Activated CD4-positive, alpha-beta memory T cell treated with anti-CD3 and anti-CD28 coated beads, Interleukin-2, amount 10 ng/mL, durations not matched to agents 7 days and 5 days (primary cell): ENCODE measurements at regions not wholly inside any gene's neighbourhood (a gene's known extent, or its start where the extent isn't known, plus 50 kb on each side); places are given as distances from the start of the nearest gene placed in this dataset.

ENCODE experiments used
- CTCF ChIA-PET: fragments of 350-600 bp; sonication (Branson Sonifier 250); formaldehyde crosslinking; loops from one replicate; lab custom pipeline; 2021; ENCODE audit warnings: antibody characterized with exemption, inconsistent platforms; lab: Charles Lee
- POLR2A ChIA-PET: fragments of 350-600 bp; sonication (Branson Sonifier 250); formaldehyde crosslinking; loops from one replicate; lab custom pipeline; 2021; ENCODE audit warnings: antibody characterized with exemption; lab: Charles Lee
- DNase-seq: peaks from one replicate; pipeline ENCODE4 v3.0.0-alpha.2; 2020
- H3K27ac Mint-ChIP-seq: one replicate; pipeline ENCODE4 v1.8.0; 2021; ENCODE audit warnings: mild to moderate bottlenecking, mixed read lengths
- H3K27me3 Mint-ChIP-seq: one replicate; pipeline ENCODE4 v1.8.0; 2021; ENCODE audit warnings: mixed read lengths
- H3K36me3 Mint-ChIP-seq: one replicate; pipeline ENCODE4 v1.8.0; 2021; ENCODE audit warnings: low read depth, mixed read lengths
- H3K4me1 Mint-ChIP-seq: one replicate; pipeline ENCODE4 v1.8.0; 2021; ENCODE audit warnings: mixed read lengths
- H3K4me3 Mint-ChIP-seq: one replicate; pipeline ENCODE4 v1.8.0; 2021; ENCODE audit warnings: mild to moderate bottlenecking, mixed read lengths
- H3K9me3 Mint-ChIP-seq: one replicate; pipeline ENCODE4 v1.8.0; 2021; ENCODE audit warnings: mixed read lengths

DNA sequence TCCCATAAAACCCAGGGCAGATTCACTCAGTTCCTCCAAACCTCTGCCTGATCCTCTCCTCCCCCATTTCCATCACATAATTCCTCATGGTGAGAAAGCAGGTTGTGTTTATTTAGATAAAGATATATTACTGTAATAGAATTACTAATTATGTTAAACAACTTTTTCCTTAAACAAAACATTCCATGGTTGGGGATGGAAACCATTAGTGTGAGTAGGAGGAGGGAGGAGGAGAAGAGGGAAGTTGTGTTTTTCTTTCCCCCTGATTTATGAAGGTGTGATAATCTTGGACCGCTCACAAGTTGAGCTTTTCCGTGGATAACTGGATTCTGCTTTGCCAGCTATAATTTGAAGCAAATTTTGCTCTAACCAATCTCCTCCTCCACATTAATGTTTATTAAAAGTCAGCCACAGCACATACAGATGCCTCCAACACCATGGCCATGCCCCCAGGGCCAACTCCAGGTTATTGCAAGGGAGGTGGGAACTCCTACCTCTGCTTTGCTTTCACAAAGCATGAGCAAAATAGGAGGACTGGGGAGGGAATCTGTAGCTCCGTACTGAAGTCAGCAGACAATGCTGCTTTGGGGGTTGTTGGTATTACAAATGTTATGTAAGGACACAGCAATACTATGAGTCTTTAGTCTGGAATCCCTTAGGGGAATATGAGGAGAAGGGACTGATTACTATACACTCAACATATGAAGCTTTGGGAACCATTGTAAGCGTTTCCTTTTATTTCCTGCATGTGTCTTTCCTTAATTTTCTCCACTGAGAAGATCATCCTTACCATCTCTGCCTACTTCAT, 542.0 kb downstream of the DHX35 start:
- CTCF ChIA-PET: no interaction called here
- H3K4me1 Mint-ChIP-seq: no peaks in the 10 kb centered on the region
- no peak for DNase-seq
- POLR2A ChIA-PET: no interaction called here
- H3K27ac Mint-ChIP-seq: no peak overlapping the region
- no peak overlapping the region for H3K4me3 Mint-ChIP-seq
- no peaks in the 10 kb centered on the region for H3K9me3 Mint-ChIP-seq
- H3K27me3 Mint-ChIP-seq: no peaks in the 10 kb centered on the region
- H3K36me3 Mint-ChIP-seq: no peaks in the 10 kb centered on the region

- ChIA-PET POLR2A (no interaction called here), CTCF (no interaction called here)
- Mint-ChIP-seq H3K36me3 (no peaks in the 10 kb centered on the region), H3K27me3 (no peaks in the 10 kb centered on the region), H3K9me3 (no peaks in the 10 kb centered on the region), H3K27ac (no peak overlapping the region), H3K4me3 (no peak overlapping the region), H3K4me1 (no peaks in the 10 kb centered on the region)
- no peak for DNase-seq
Observed at GRCh38 chr20:39492223-39492797, 530.2 kb downstream of the DHX35 start.

GRCh38 chr20:39491711-39492110, 529.6 kb downstream of the DHX35 start:
- DNase-seq: no peak
- Mint-ChIP-seq H3K27me3 (no peaks in the 10 kb centered on the region), H3K36me3 (no peaks in the 10 kb centered on the region), H3K4me3 (no peak overlapping the region), H3K4me1 (no peaks in the 10 kb centered on the region), H3K9me3 (no peaks in the 10 kb centered on the region), H3K27ac (no peak overlapping the region)
- ChIA-PET POLR2A (no interaction called here), CTCF (no interaction called here)

DNA sequence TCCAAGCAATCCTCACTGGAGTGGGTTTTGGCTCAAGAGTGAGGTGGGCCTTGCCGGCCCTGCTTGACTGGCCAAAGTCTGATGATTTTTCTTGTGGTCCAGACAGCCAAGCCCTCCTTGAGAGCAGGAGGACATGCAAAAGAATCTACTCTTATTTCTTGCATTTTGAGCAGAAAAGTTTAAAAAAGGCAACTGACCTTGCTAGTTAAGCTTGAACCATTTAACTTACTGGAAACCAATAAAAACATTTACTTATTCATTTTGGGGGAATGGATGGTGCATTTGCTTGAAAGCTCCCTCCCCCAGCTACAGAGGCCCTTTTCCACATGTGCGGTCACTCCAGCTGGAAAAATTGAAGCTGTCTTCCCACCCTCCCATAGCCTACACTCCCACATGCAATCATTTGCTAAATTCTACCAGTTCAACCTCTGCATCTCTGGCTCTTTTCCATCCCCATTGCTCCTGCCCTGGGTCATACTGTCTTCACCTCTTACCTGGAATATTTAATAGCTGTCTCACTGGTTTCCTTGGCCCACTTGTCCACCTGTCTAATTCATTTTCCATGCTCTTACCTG, 527.9 kb downstream of the DHX35 start:
- Mint-ChIP-seq H3K27me3 (no peaks in the 10 kb centered on the region), H3K4me3 (no peak overlapping the region), H3K36me3 (no peaks in the 10 kb centered on the region), H3K27ac (no peak overlapping the region), H3K4me1 (no peaks in the 10 kb centered on the region), H3K9me3 (no peaks in the 10 kb centered on the region)
- ChIA-PET CTCF (no interaction called here), POLR2A (no interaction called here)
- DNase-seq: no peak

- CTCF ChIA-PET: no interaction called here
- no peak for DNase-seq
- Mint-ChIP-seq H3K27me3 (no peaks in the 10 kb centered on the region), H3K27ac (no peak overlapping the region), H3K4me3 (no peak overlapping the region), H3K9me3 (no peaks in the 10 kb centered on the region), H3K4me1 (no peaks in the 10 kb centered on the region), H3K36me3 (no peaks in the 10 kb centered on the region)
- POLR2A ChIA-PET: no interaction called here
Observed at GRCh38 chr20:39480276-39481043, 518.3 kb downstream of the DHX35 start.

- CTCF ChIA-PET: no interaction called here
- no peak for DNase-seq
- POLR2A ChIA-PET: no interaction called here
- no peaks in the 10 kb centered on the region for H3K27me3 Mint-ChIP-seq
- H3K36me3 Mint-ChIP-seq: no peaks in the 10 kb centered on the region
- no peak overlapping the region for H3K4me3 Mint-ChIP-seq
- H3K4me1 Mint-ChIP-seq: no peaks in the 10 kb centered on the region
- no peak overlapping the region for H3K27ac Mint-ChIP-seq
- H3K9me3 Mint-ChIP-seq: no peaks in the 10 kb centered on the region
Observed at GRCh38 chr20:39479196-39479810, 517.2 kb downstream of the DHX35 start.

DNA sequence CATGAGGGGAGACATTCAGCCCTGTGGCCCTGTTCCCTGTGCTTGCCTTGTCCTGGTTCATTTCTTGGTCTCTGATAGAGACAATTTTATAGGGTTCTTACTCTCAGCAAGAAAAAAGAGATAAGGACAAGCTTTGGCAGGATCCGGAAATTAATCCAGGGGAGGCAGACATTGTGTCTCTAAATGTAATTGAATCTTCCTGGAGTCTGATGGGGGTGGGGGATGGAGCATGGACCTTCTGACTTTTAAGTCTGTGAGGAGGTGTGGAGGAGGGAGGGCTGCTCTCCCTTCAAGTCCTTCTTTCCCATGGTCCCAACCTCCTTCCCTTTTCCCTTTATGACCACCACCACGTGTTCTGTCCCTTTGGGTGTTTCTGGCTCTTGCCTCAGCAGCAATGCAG, 512.7 kb downstream of the DHX35 start:
- H3K27me3 Mint-ChIP-seq: no peaks in the 10 kb centered on the region
- CTCF ChIA-PET: no interaction called here
- POLR2A ChIA-PET: no interaction called here

GRCh38 chr20:39473536-39473935, 511.4 kb downstream of the DHX35 start:
- no peaks in the 10 kb centered on the region for H3K27me3 Mint-ChIP-seq
- no peaks in the 10 kb centered on the region for H3K36me3 Mint-ChIP-seq
- H3K9me3 Mint-ChIP-seq: no peaks in the 10 kb centered on the region
- no peak overlapping the region for H3K27ac Mint-ChIP-seq
- POLR2A ChIA-PET: no interaction called here
- no peak for DNase-seq
- no peak overlapping the region for H3K4me3 Mint-ChIP-seq
- H3K4me1 Mint-ChIP-seq: no peaks in the 10 kb centered on the region
- CTCF ChIA-PET: no interaction called here

More for the DNA sequence above, 512.7 kb downstream of the DHX35 start:
- Mint-ChIP-seq H3K9me3 (no peaks in the 10 kb centered on the region), H3K36me3 (no peaks in the 10 kb centered on the region), H3K27ac (no peak overlapping the region), H3K4me3 (no peak overlapping the region), H3K4me1 (no peaks in the 10 kb centered on the region)
- DNase-seq: no peak

GRCh38 chr20:39468703-39469102, 506.6 kb downstream of the DHX35 start:
- Mint-ChIP-seq H3K9me3 (no peaks in the 10 kb centered on the region), H3K36me3 (no peaks in the 10 kb centered on the region), H3K4me1 (no peaks in the 10 kb centered on the region), H3K27me3 (no peaks in the 10 kb centered on the region), H3K27ac (no peak overlapping the region), H3K4me3 (no peak overlapping the region)
- CTCF ChIA-PET: no interaction called here
- POLR2A ChIA-PET: no interaction called here
- no peak for DNase-seq

- H3K9me3 Mint-ChIP-seq: no peaks in the 10 kb centered on the region
- H3K36me3 Mint-ChIP-seq: no peaks in the 10 kb centered on the region
- no peaks in the 10 kb centered on the region for H3K27me3 Mint-ChIP-seq
- H3K4me1 Mint-ChIP-seq: no peaks in the 10 kb centered on the region
- ChIA-PET CTCF (no interaction called here), POLR2A (no interaction called here)
- no peak overlapping the region for H3K27ac Mint-ChIP-seq
- no peak for DNase-seq
- no peak overlapping the region for H3K4me3 Mint-ChIP-seq
Observed at GRCh38 chr20:39464238-39464637, 502.1 kb downstream of the DHX35 start.

- Mint-ChIP-seq H3K27me3 (no peaks in the 10 kb centered on the region), H3K27ac (no peak overlapping the region), H3K4me1 (no peaks in the 10 kb centered on the region), H3K9me3 (no peaks in the 10 kb centered on the region), H3K4me3 (no peak overlapping the region), H3K36me3 (no peaks in the 10 kb centered on the region)
- no peak for DNase-seq
- ChIA-PET CTCF (no interaction called here), POLR2A (no interaction called here)
Observed at GRCh38 chr20:39462416-39462945, 500.3 kb downstream of the DHX35 start.

- no peaks in the 10 kb centered on the region for H3K9me3 Mint-ChIP-seq
- no peaks in the 10 kb centered on the region for H3K27me3 Mint-ChIP-seq
- no peaks in the 10 kb centered on the region for H3K4me1 Mint-ChIP-seq
- ChIA-PET CTCF (no interaction called here), POLR2A (no interaction called here)
- no peak overlapping the region for H3K27ac Mint-ChIP-seq
- no peak for DNase-seq
- H3K4me3 Mint-ChIP-seq: no peak overlapping the region
- no peaks in the 10 kb centered on the region for H3K36me3 Mint-ChIP-seq
Observed at GRCh38 chr20:39458452-39458851, 496.3 kb downstream of the DHX35 start.

DNA sequence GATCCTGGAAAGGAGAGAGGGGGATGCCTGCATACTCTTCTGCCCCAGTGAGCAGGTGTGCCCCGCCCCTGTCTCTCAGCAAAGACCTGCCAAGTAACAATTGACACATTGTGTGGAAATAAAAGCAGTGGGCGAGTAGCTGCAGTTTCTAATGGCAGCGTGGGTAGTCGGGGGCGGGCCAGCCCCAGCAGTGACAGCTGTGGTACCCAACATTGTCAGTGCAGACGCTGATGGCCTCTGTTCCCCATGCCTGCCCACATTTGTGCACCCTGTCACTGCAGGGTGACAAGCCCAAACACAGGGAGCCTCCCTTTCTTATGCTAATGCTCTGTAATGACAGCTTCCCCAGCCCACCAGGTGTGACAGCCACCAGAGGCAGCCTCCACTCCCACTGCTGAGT, 491.7 kb downstream of the DHX35 start:
- H3K4me3 Mint-ChIP-seq: no peak overlapping the region
- H3K9me3 Mint-ChIP-seq: no peaks in the 10 kb centered on the region

More for the DNA sequence above, 491.7 kb downstream of the DHX35 start:
- ChIA-PET POLR2A (no interaction called here), CTCF (no interaction called here)
- no peaks in the 10 kb centered on the region for H3K36me3 Mint-ChIP-seq
- H3K4me1 Mint-ChIP-seq: no peaks in the 10 kb centered on the region
- no peak for DNase-seq
- no peaks in the 10 kb centered on the region for H3K27me3 Mint-ChIP-seq
- no peak overlapping the region for H3K27ac Mint-ChIP-seq
